Caco-2 (cell line): ENCODE measurements at regions not wholly inside any gene's neighbourhood (a gene's known extent, or its start where the extent isn't known, plus 50 kb on each side); places are given as distances from the start of the nearest gene placed in this dataset.
A peak's percentile ranks its signal among the peaks of the same experiment; 100 is the strongest.
"Not testable (repeated sequence)": the region's sequence is repeated elsewhere in the genome, so short reads cannot be mapped to it uniquely, and the experiment has no call there.

Experiments
- BruUV-seq: library from RNA; stranded (reverse); fragments of 400-500 nt; replicated peaks from 2 replicates; lab custom pipeline; 2021; lab: Mats Ljungman, UMichigan
- CTCF ChIA-PET: fragments of 300-600 bp; sonication (Branson Sonifier 250); formaldehyde crosslinking; loops from one replicate; lab custom pipeline; 2022; ENCODE audit warnings: antibody characterized with exemption; lab: Charles Lee
- POLR2A ChIA-PET: fragments of 300-600 bp; sonication (Branson Sonifier 250); formaldehyde crosslinking; loops from one replicate; lab custom pipeline; 2022; ENCODE audit warnings: antibody characterized with exemption; lab: Charles Lee
- DNase-seq, 2 experiments: peaks; one replicate each; pipeline versions ENCODE4 v3.0.0 to v3.0.0-alpha.2; 2020 to 2022
- H3K27me3 ChIP-seq: replicated peaks from 2 replicates; pipeline ENCODE4 v1.6.0; 2011; ENCODE audit warnings: low read length; ENCODE audit not compliant: control insufficient read depth, insufficient read depth
- H3K36me3 ChIP-seq: 2 replicates; pipeline ENCODE4 v1.5.1; 2011; ENCODE audit warnings: low read length; ENCODE audit not compliant: control insufficient read depth, insufficient read depth
- H3K4me1 ChIP-seq: fragments of 250-450 bp; sonication (Bioruptor Pico); 2 replicates; pipeline ENCODE4 v1.5.1; 2020; ENCODE audit warnings: mild to moderate bottlenecking
- H3K4me3 ChIP-seq: 2 replicates; pipeline ENCODE4 v1.5.1; 2011; ENCODE audit warnings: low read depth, mild to moderate bottlenecking, control low read depth, low read length
- H3K9me3 ChIP-seq: fragments of 250-450 bp; sonication (Bioruptor Pico); 2 replicates; pipeline ENCODE4 v1.5.1; 2020; ENCODE audit warnings: mild to moderate bottlenecking, moderate library complexity
- H3K27ac Mint-ChIP-seq: one replicate; pipeline ENCODE4 v1.8.0; 2022; ENCODE audit warnings: mixed read lengths; ENCODE audit not compliant: unreplicated experiment
- H3K27me3 Mint-ChIP-seq: one replicate; pipeline ENCODE4 v1.8.0; 2022; ENCODE audit warnings: mixed read lengths; ENCODE audit not compliant: insufficient read depth, unreplicated experiment
- H3K36me3 Mint-ChIP-seq: one replicate; pipeline ENCODE4 v1.8.0; 2022; ENCODE audit warnings: mild to moderate bottlenecking, mixed read lengths; ENCODE audit not compliant: insufficient read depth, unreplicated experiment
- H3K4me1 Mint-ChIP-seq: one replicate; pipeline ENCODE4 v1.8.0; 2022; ENCODE audit warnings: low read depth, mixed read lengths; ENCODE audit not compliant: unreplicated experiment
- H3K4me3 Mint-ChIP-seq: one replicate; pipeline ENCODE4 v1.8.0; 2022; ENCODE audit warnings: mild to moderate bottlenecking, moderate library complexity, mixed read lengths; ENCODE audit not compliant: unreplicated experiment
- H3K9me3 Mint-ChIP-seq: one replicate; pipeline ENCODE4 v1.8.0; 2022; ENCODE audit warnings: mixed read lengths; ENCODE audit not compliant: unreplicated experiment
- CTCF ChIP-seq, 2 experiments: fragments of 200-600 bp in 1 of 2; IDR thresholded peaks; 1 replicate in 1 of 2; 2 replicates in 1 of 2; pipeline versions ENCODE4 v1.5.1 to v1.8.0; 2011 to 2022; ENCODE audit warnings: antibody characterized with exemption in 1 of 2, control low read depth in 1 of 2, inconsistent platforms in 1 of 2, low read depth in 1 of 2, low read length in 1 of 2, mild to moderate bottlenecking in 1 of 2, moderate library complexity in 1 of 2; ENCODE audit not compliant: insufficient read depth in 1 of 2, severe bottlenecking in 1 of 2, unreplicated experiment in 1 of 2
- intact Hi-C: fragments of 100-400 bp; cut with micrococcal nuclease; formaldehyde crosslinking; loops from one replicate; pipeline ENCODE4 v1.10.0; 2022; ENCODE audit not compliant: unreplicated experiment

- Mint-ChIP-seq H3K4me1 (peaks cover 29% of the 10 kb centered on the region), H3K4me3 (peak overlapping the region; percentile 7), H3K36me3 (peaks cover 6% of the 10 kb centered on the region), H3K27ac (no peak overlapping the region), H3K27me3 (peaks cover 17% of the 10 kb centered on the region), H3K9me3 (peaks cover 19% of the 10 kb centered on the region)
- no TSS peak for BruUV-seq
- no peaks in the 10 kb centered on the region for H3K27me3 ChIP-seq
- H3K36me3 ChIP-seq: no peaks in the 10 kb centered on the region
- no peak for DNase-seq
- H3K4me3 ChIP-seq: no peak overlapping the region
- POLR2A ChIA-PET: interaction anchor here (0.6 kb wide), 1 partner anchor 21 kb away, joined by 5 read pairs; no protein-coding TSS in a partner anchor
- CTCF ChIA-PET: no interaction called here
- peaks cover 44% of the 10 kb centered on the region for H3K4me1 ChIP-seq
- 0 out of 2 replicates have a peak, but pooled peaks cover 3% of the 10 kb centered on the region for H3K9me3 ChIP-seq
- TF ChIP-seq CTCF (IDR thresholded peaks at IDR 0.05; ENCODE audit: insufficient read depth in 1 of 2, low read depth in 1 of 2, low read length in 1 of 2, severe bottlenecking in 1 of 2, unreplicated experiment in 1 of 2): no peak
- intact Hi-C loops: no loop called here
Measured at GRCh38 chr16:51236583-51236982, 85.5 kb upstream of the SALL1 start.

GRCh38 chr16:51231702-51232101 is 80.6 kb upstream of the SALL1 start:
- Histone ChIP-seq H3K9me3 (no peaks in the 10 kb centered on the region), H3K27me3 (no peaks in the 10 kb centered on the region), H3K4me3 (no peak overlapping the region), H3K4me1 (peaks cover 25% of the 10 kb centered on the region), H3K36me3 (no peaks in the 10 kb centered on the region)
- H3K4me3 Mint-ChIP-seq: no peak overlapping the region
- H3K4me1 Mint-ChIP-seq: peaks cover 18% of the 10 kb centered on the region
- intact Hi-C loops: no loop called here
- BruUV-seq: no TSS peak
- POLR2A ChIA-PET: no interaction called here
- H3K27me3 Mint-ChIP-seq: no peaks in the 10 kb centered on the region
- H3K36me3 Mint-ChIP-seq: no peaks in the 10 kb centered on the region
- no peaks in the 10 kb centered on the region for H3K9me3 Mint-ChIP-seq
- H3K27ac Mint-ChIP-seq: no peak overlapping the region
- CTCF ChIA-PET: no interaction called here
- TF ChIP-seq CTCF (IDR thresholded peaks at IDR 0.05; ENCODE audit: insufficient read depth in 1 of 2, low read depth in 1 of 2, low read length in 1 of 2, severe bottlenecking in 1 of 2, unreplicated experiment in 1 of 2): no peak
- DNase-seq: no peak

- H3K27me3 ChIP-seq, BruUV-seq, H3K36me3 ChIP-seq, H3K27me3 Mint-ChIP-seq, intact Hi-C loops, POLR2A ChIA-PET, H3K4me3 Mint-ChIP-seq, CTCF ChIA-PET, H3K9me3 ChIP-seq, H3K4me1 Mint-ChIP-seq, H3K4me3 ChIP-seq, H3K27ac Mint-ChIP-seq, H3K36me3 Mint-ChIP-seq, DNase-seq, H3K9me3 Mint-ChIP-seq, H3K4me1 ChIP-seq: not testable (repeated sequence)
Measured at GRCh38 chr16:51230035-51230434, 79.0 kb upstream of the SALL1 start.
